ENCODE measurements at regions not wholly inside any gene's neighbourhood (a gene's known extent, or its start where the extent isn't known, plus 50 kb on each side); places are given as distances from the start of the nearest gene placed in this dataset.

- no peaks in the 10 kb centered on the region for H3K9me3 ChIP-seq (ENCODE audit: control insufficient read depth, low read depth, low read length)
- H3K27ac ChIP-seq (ENCODE audit: low read length), result no peak overlapping the region
- no peak overlapping the region for H3K4me3 ChIP-seq (ENCODE audit: low read length)
- no peaks in the 10 kb centered on the region for H3K36me3 ChIP-seq (ENCODE audit: control insufficient read depth, low read depth, low read length)
- peaks cover 7% of the 10 kb centered on the region for H3K4me1 ChIP-seq (ENCODE audit: control insufficient read depth, low read depth, low read length)
- no peak overlapping the region for H3K9ac ChIP-seq (ENCODE audit: low read length)
- no peaks in the 10 kb centered on the region for H3K27me3 ChIP-seq (ENCODE audit: control insufficient read depth, insufficient read depth, low read length)
These were observed 184.1 kb upstream of the SYT13 start for GRCh38 chr11:45470151-45470793.

- peaks cover 3% of the 10 kb centered on the region for H3K4me1 ChIP-seq (ENCODE audit: control insufficient read depth, low read depth, low read length)
- no peak overlapping the region for H3K9ac ChIP-seq (ENCODE audit: low read length)
- H3K36me3 ChIP-seq (ENCODE audit: control insufficient read depth, low read depth, low read length), result no peaks in the 10 kb centered on the region
- H3K9me3 ChIP-seq (ENCODE audit: control insufficient read depth, low read depth, low read length), result no peaks in the 10 kb centered on the region
- H3K27ac ChIP-seq (ENCODE audit: low read length), result no peak overlapping the region
- H3K4me3 ChIP-seq (ENCODE audit: low read length), result no peak overlapping the region
- H3K27me3 ChIP-seq (ENCODE audit: control insufficient read depth, insufficient read depth, low read length), result no peaks in the 10 kb centered on the region
These were observed 182.2 kb upstream of the SYT13 start for GRCh38 chr11:45468267-45468856.

GRCh38 chr11:45463541-45463940, 177.4 kb upstream of the SYT13 start:
- Histone ChIP-seq H3K36me3 (ENCODE audit: control insufficient read depth, low read depth, low read length) (no peaks in the 10 kb centered on the region), H3K27ac (ENCODE audit: low read length) (no peak overlapping the region), H3K4me3 (ENCODE audit: low read length) (no peak overlapping the region), H3K9ac (ENCODE audit: low read length) (no peak overlapping the region), H3K27me3 (ENCODE audit: control insufficient read depth, insufficient read depth, low read length) (no peaks in the 10 kb centered on the region), H3K4me1 (ENCODE audit: control insufficient read depth, low read depth, low read length) (no peaks in the 10 kb centered on the region), H3K9me3 (ENCODE audit: control insufficient read depth, low read depth, low read length) (no peaks in the 10 kb centered on the region)

- no peaks in the 10 kb centered on the region for H3K9me3 ChIP-seq (ENCODE audit: control insufficient read depth, low read depth, low read length)
- H3K27ac ChIP-seq (ENCODE audit: low read length), result no peak overlapping the region
- no peaks in the 10 kb centered on the region for H3K27me3 ChIP-seq (ENCODE audit: control insufficient read depth, insufficient read depth, low read length)
- no peak overlapping the region for H3K9ac ChIP-seq (ENCODE audit: low read length)
- H3K4me3 ChIP-seq (ENCODE audit: low read length), result no peak overlapping the region
- no peaks in the 10 kb centered on the region for H3K36me3 ChIP-seq (ENCODE audit: control insufficient read depth, low read depth, low read length)
- H3K4me1 ChIP-seq (ENCODE audit: control insufficient read depth, low read depth, low read length), result no peaks in the 10 kb centered on the region
These were observed 175.4 kb upstream of the SYT13 start for GRCh38 chr11:45461514-45461913.

GRCh38 chr11:45459491-45459890, 173.3 kb upstream of the SYT13 start:
- Histone ChIP-seq H3K36me3 (ENCODE audit: control insufficient read depth, low read depth, low read length) (no peaks in the 10 kb centered on the region), H3K4me1 (ENCODE audit: control insufficient read depth, low read depth, low read length) (no peaks in the 10 kb centered on the region), H3K27me3 (ENCODE audit: control insufficient read depth, insufficient read depth, low read length) (no peaks in the 10 kb centered on the region), H3K9ac (ENCODE audit: low read length) (no peak overlapping the region), H3K4me3 (ENCODE audit: low read length) (no peak overlapping the region), H3K27ac (ENCODE audit: low read length) (no peak overlapping the region), H3K9me3 (ENCODE audit: control insufficient read depth, low read depth, low read length) (no peaks in the 10 kb centered on the region)

- no peaks in the 10 kb centered on the region for H3K9me3 ChIP-seq (ENCODE audit: control insufficient read depth, low read depth, low read length)
- H3K4me1 ChIP-seq (ENCODE audit: control insufficient read depth, low read depth, low read length), result no peaks in the 10 kb centered on the region
- H3K27ac ChIP-seq (ENCODE audit: low read length), result no peak overlapping the region
- no peak overlapping the region for H3K9ac ChIP-seq (ENCODE audit: low read length)
- no peaks in the 10 kb centered on the region for H3K27me3 ChIP-seq (ENCODE audit: control insufficient read depth, insufficient read depth, low read length)
- H3K4me3 ChIP-seq (ENCODE audit: low read length), result no peak overlapping the region
- H3K36me3 ChIP-seq (ENCODE audit: control insufficient read depth, low read depth, low read length), result no peaks in the 10 kb centered on the region
These were observed 172.1 kb upstream of the SYT13 start for GRCh38 chr11:45458269-45458668.

GRCh38 chr11:45457649-45458048, 171.5 kb upstream of the SYT13 start:
- H3K9ac ChIP-seq (ENCODE audit: low read length), result no peak overlapping the region
- no peaks in the 10 kb centered on the region for H3K27me3 ChIP-seq (ENCODE audit: control insufficient read depth, insufficient read depth, low read length)
- no peaks in the 10 kb centered on the region for H3K36me3 ChIP-seq (ENCODE audit: control insufficient read depth, low read depth, low read length)
- no peaks in the 10 kb centered on the region for H3K9me3 ChIP-seq (ENCODE audit: control insufficient read depth, low read depth, low read length)
- no peak overlapping the region for H3K4me3 ChIP-seq (ENCODE audit: low read length)
- H3K4me1 ChIP-seq (ENCODE audit: control insufficient read depth, low read depth, low read length), result no peaks in the 10 kb centered on the region
- H3K27ac ChIP-seq (ENCODE audit: low read length), result no peak overlapping the region

- Histone ChIP-seq H3K9ac (ENCODE audit: low read length) (no peak overlapping the region), H3K27ac (ENCODE audit: low read length) (no peak overlapping the region), H3K4me1 (ENCODE audit: control insufficient read depth, low read depth, low read length) (no peaks in the 10 kb centered on the region), H3K9me3 (ENCODE audit: control insufficient read depth, low read depth, low read length) (no peaks in the 10 kb centered on the region), H3K36me3 (ENCODE audit: control insufficient read depth, low read depth, low read length) (no peaks in the 10 kb centered on the region), H3K4me3 (ENCODE audit: low read length) (no peak overlapping the region), H3K27me3 (ENCODE audit: control insufficient read depth, insufficient read depth, low read length) (no peaks in the 10 kb centered on the region)
These were observed 170.5 kb upstream of the SYT13 start for GRCh38 chr11:45456686-45457085.

GRCh38 chr11:45455536-45455935, 169.4 kb upstream of the SYT13 start:
- H3K9me3 ChIP-seq (ENCODE audit: control insufficient read depth, low read depth, low read length), result no peaks in the 10 kb centered on the region
- H3K36me3 ChIP-seq (ENCODE audit: control insufficient read depth, low read depth, low read length), result no peaks in the 10 kb centered on the region

GRCh38 chr11:45454917-45455401, 168.8 kb upstream of the SYT13 start:
- Histone ChIP-seq H3K9ac (ENCODE audit: low read length) (no peak overlapping the region), H3K27ac (ENCODE audit: low read length) (no peak overlapping the region), H3K9me3 (ENCODE audit: control insufficient read depth, low read depth, low read length) (no peaks in the 10 kb centered on the region), H3K4me1 (ENCODE audit: control insufficient read depth, low read depth, low read length) (no peaks in the 10 kb centered on the region), H3K36me3 (ENCODE audit: control insufficient read depth, low read depth, low read length) (no peaks in the 10 kb centered on the region), H3K27me3 (ENCODE audit: control insufficient read depth, insufficient read depth, low read length) (no peaks in the 10 kb centered on the region), H3K4me3 (ENCODE audit: low read length) (no peak overlapping the region)

More at GRCh38 chr11:45455536-45455935, 169.4 kb upstream of the SYT13 start:
- Histone ChIP-seq H3K27me3 (ENCODE audit: control insufficient read depth, insufficient read depth, low read length) (no peaks in the 10 kb centered on the region), H3K4me3 (ENCODE audit: low read length) (no peak overlapping the region), H3K4me1 (ENCODE audit: control insufficient read depth, low read depth, low read length) (no peaks in the 10 kb centered on the region), H3K27ac (ENCODE audit: low read length) (no peak overlapping the region), H3K9ac (ENCODE audit: low read length) (no peak overlapping the region)

- Histone ChIP-seq H3K4me1 (ENCODE audit: control insufficient read depth, low read depth, low read length) (no peaks in the 10 kb centered on the region), H3K4me3 (ENCODE audit: low read length) (no peak overlapping the region), H3K27ac (ENCODE audit: low read length) (no peak overlapping the region), H3K9me3 (ENCODE audit: control insufficient read depth, low read depth, low read length) (no peaks in the 10 kb centered on the region), H3K36me3 (ENCODE audit: control insufficient read depth, low read depth, low read length) (no peaks in the 10 kb centered on the region), H3K27me3 (ENCODE audit: control insufficient read depth, insufficient read depth, low read length) (no peaks in the 10 kb centered on the region), H3K9ac (ENCODE audit: low read length) (no peak overlapping the region)
These were observed 167.6 kb upstream of the SYT13 start for GRCh38 chr11:45453721-45454120.
